GM21447 (cell line): ENCODE measurements at regions not wholly inside any gene's neighbourhood (a gene's known extent, or its start where the extent isn't known, plus 50 kb on each side); places are given as distances from the start of the nearest gene placed in this dataset.

Experiments used
- ATAC-seq: cut with Tn5 transposase; IDR thresholded peaks from one replicate; pipeline ENCODE4 v1.9.1; 2021; ENCODE audit not compliant: unreplicated experiment

- no peak for ATAC-seq
Observed at GRCh38 chr4:32106767-32107166, 1386.6 kb downstream of the PCDH7 start.

GRCh38 chr4:32112891-32113290, 1392.7 kb downstream of the PCDH7 start:
- ATAC-seq, result no peak

GRCh38 chr4:32117693-32118092, 1397.5 kb downstream of the PCDH7 start:
- no peak for ATAC-seq

GRCh38 chr4:32119907-32120306, 1399.7 kb downstream of the PCDH7 start:
- no peak for ATAC-seq

GRCh38 chr4:32128549-32128948, 1408.4 kb downstream of the PCDH7 start:
- no peak for ATAC-seq

GRCh38 chr4:32129967-32130366, 1409.8 kb downstream of the PCDH7 start:
- ATAC-seq, result no peak

GRCh38 chr4:32133141-32133540, 1413.0 kb downstream of the PCDH7 start:
- no peak for ATAC-seq

GRCh38 chr4:32133734-32134133, 1413.6 kb downstream of the PCDH7 start:
- ATAC-seq, result no peak

GRCh38 chr4:32135642-32136041, 1415.5 kb downstream of the PCDH7 start:
- ATAC-seq, result no peak

- ATAC-seq, result no peak
Observed at GRCh38 chr4:32136081-32136787, 1416.1 kb downstream of the PCDH7 start.

- no peak for ATAC-seq
Observed at GRCh38 chr4:32140636-32141035, 1420.5 kb downstream of the PCDH7 start.

- no peak for ATAC-seq
Observed at GRCh38 chr4:32142075-32142474, 1421.9 kb downstream of the PCDH7 start.

- no peak for ATAC-seq
Observed at GRCh38 chr4:32145987-32146386, 1425.8 kb downstream of the PCDH7 start.

- no peak for ATAC-seq
Observed at GRCh38 chr4:32147446-32148085, 1427.4 kb downstream of the PCDH7 start.

GRCh38 chr4:32148111-32148666, 1428.0 kb downstream of the PCDH7 start:
- ATAC-seq, result no peak

- no peak for ATAC-seq
Observed at GRCh38 chr4:32158961-32159360, 1438.8 kb downstream of the PCDH7 start.

GRCh38 chr4:32161392-32161791, 1441.2 kb downstream of the PCDH7 start:
- no peak for ATAC-seq

GRCh38 chr4:32163125-32163524, 1443.0 kb downstream of the PCDH7 start:
- ATAC-seq, result no peak

- ATAC-seq, result no peak
Observed at GRCh38 chr4:32169841-32170240, 1449.7 kb downstream of the PCDH7 start.

- ATAC-seq, result no peak
Observed at GRCh38 chr4:32172086-32172485, 1451.9 kb downstream of the PCDH7 start.

- ATAC-seq, result no peak
Observed at GRCh38 chr4:32172761-32173160, 1452.6 kb downstream of the PCDH7 start.

GRCh38 chr4:32180086-32180485, 1459.9 kb downstream of the PCDH7 start:
- ATAC-seq, result no peak
